Neural progenitor cell (in vitro differentiated cells): ENCODE measurements at regions not wholly inside any gene's neighbourhood (a gene's known extent, or its start where the extent isn't known, plus 50 kb on each side); places are given as distances from the start of the nearest gene placed in this dataset.

Experiments
- CTCF ChIP-seq: fragments of 200-600 bp; sonication (generic); IDR thresholded peaks from 2 replicates; pipeline ENCODE4 v1.5.1; 2017; ENCODE audit warnings: antibody characterized with exemption, mild to moderate bottlenecking
- EZH2 ChIP-seq: fragments of 200-600 bp; sonication (generic); IDR thresholded peaks from 2 replicates; pipeline ENCODE4 v1.6.1; 2017; ENCODE audit warnings: antibody characterized with exemption, mild to moderate bottlenecking, moderate library complexity

- TF ChIP-seq CTCF (no peak), EZH2 (no peak)
Observed at GRCh38 chr5:106140101-106140500, 1530.6 kb downstream of the EFNA5 start.
